Smooth muscle cell (in vitro differentiated cells): ENCODE measurements at regions not wholly inside any gene's neighbourhood (a gene's known extent, or its start where the extent isn't known, plus 50 kb on each side); places are given as distances from the start of the nearest gene placed in this dataset.

Experiments
- DNase-seq: peaks from one replicate; lab custom pipeline; 2025; ENCODE audit not compliant: unreplicated experiment; lab: John Stamatoyannopoulos, UW
- H2AFZ ChIP-seq: fragments of 200-600 bp; sonication (generic); 2 replicates; pipeline ENCODE4 v1.6.0; 2016; ENCODE audit warnings: antibody characterized with exemption, low read depth, mild to moderate bottlenecking
- H3F3A ChIP-seq: fragments of 200-600 bp; sonication (generic); 2 replicates; pipeline ENCODE4 v1.6.0; 2017; ENCODE audit warnings: antibody characterized with exemption, low read depth
- H3K27ac ChIP-seq: fragments of 200-600 bp; sonication (generic); 2 replicates; pipeline ENCODE4 v1.5.1; 2016; ENCODE audit warnings: low read depth, mild to moderate bottlenecking
- H3K27me3 ChIP-seq: fragments of 200-600 bp; sonication (generic); 2 replicates; pipeline ENCODE4 v1.6.1; 2016; ENCODE audit warnings: low read depth, mild to moderate bottlenecking
- H3K36me3 ChIP-seq: fragments of 200-600 bp; sonication (generic); 2 replicates; pipeline ENCODE4 v1.5.1; 2016; ENCODE audit warnings: low read depth
- H3K4me1 ChIP-seq: fragments of 200-600 bp; sonication (generic); 2 replicates; pipeline ENCODE4 v1.5.1; 2016; ENCODE audit warnings: low read depth
- H3K4me2 ChIP-seq: fragments of 200-600 bp; sonication (generic); 2 replicates; pipeline ENCODE4 v1.6.0; 2016; ENCODE audit warnings: mild to moderate bottlenecking
- H3K4me3 ChIP-seq: fragments of 200-600 bp; sonication (generic); 2 replicates; pipeline ENCODE4 v1.5.1; 2016; ENCODE audit warnings: mild to moderate bottlenecking
- H3K79me2 ChIP-seq: fragments of 200-600 bp; sonication (generic); 2 replicates; pipeline ENCODE4 v1.6.0; 2016; ENCODE audit warnings: low read depth, mild to moderate bottlenecking
- H3K9ac ChIP-seq: fragments of 200-600 bp; sonication (generic); 2 replicates; pipeline ENCODE4 v1.6.0; 2016; ENCODE audit warnings: low read depth
- H3K9me3 ChIP-seq: fragments of 200-600 bp; sonication (generic); replicated peaks from 2 replicates; pipeline ENCODE4 v1.5.1; 2016; ENCODE audit warnings: low read depth
- H4K20me1 ChIP-seq: fragments of 200-600 bp; sonication (generic); 2 replicates; pipeline ENCODE4 v1.6.0; 2016; ENCODE audit warnings: low read depth
- CTCF ChIP-seq: fragments of 200-600 bp; sonication (generic); IDR thresholded peaks from 2 replicates; pipeline ENCODE4 v1.5.1; 2017; ENCODE audit warnings: borderline replicate concordance, mild to moderate bottlenecking, antibody characterized with exemption; ENCODE audit not compliant: insufficient read depth, poor library complexity, severe bottlenecking
- WGBS: methylation state at CpG from one replicate; pipeline ENCODE4 v1.1.7; 2016; ENCODE audit warnings: low lambda C conversion rate; 5-methylcytosine and 5-hydroxymethylcytosine counted together

- Histone ChIP-seq H3F3A (no peaks in the 10 kb centered on the region), H3K27ac (no peak overlapping the region), H4K20me1 (no peaks in the 10 kb centered on the region), H3K9me3 (no peaks in the 10 kb centered on the region), H3K27me3 (no peaks in the 10 kb centered on the region), H3K4me1 (no peaks in the 10 kb centered on the region), H3K36me3 (no peaks in the 10 kb centered on the region), H3K4me3 (no peak overlapping the region), H2AFZ (no peak overlapping the region), H3K79me2 (no peaks in the 10 kb centered on the region), H3K4me2 (no peak overlapping the region), H3K9ac (no peak overlapping the region)
- peak; percentile 34 for TF ChIP-seq CTCF
- 57% methylated on average over 1 of the region's 1 CpG for WGBS
- DNase-seq = no peak
Observed at GRCh38 chr2:35415282-35415681, 940.3 kb upstream of the CRIM1 start.

GRCh38 chr2:35410431-35411061 is 945.0 kb upstream of the CRIM1 start:
- H2AFZ ChIP-seq = no peak overlapping the region
- no peak overlapping the region for H3K4me3 ChIP-seq
- H3K4me2 ChIP-seq = no peak overlapping the region
- no peaks in the 10 kb centered on the region for H3K36me3 ChIP-seq
- no peak overlapping the region for H3K9ac ChIP-seq
- peak; percentile 98 for TF ChIP-seq CTCF
- DNase-seq = peak; percentile 3
- H3K9me3 ChIP-seq = no peaks in the 10 kb centered on the region
- H3K27me3 ChIP-seq = no peaks in the 10 kb centered on the region
- no peak overlapping the region for H3K27ac ChIP-seq
- WGBS = 31% methylated on average over 5 of the region's 5 CpGs
- no peaks in the 10 kb centered on the region for H4K20me1 ChIP-seq
- no peaks in the 10 kb centered on the region for H3K79me2 ChIP-seq
- no peaks in the 10 kb centered on the region for H3K4me1 ChIP-seq
- H3F3A ChIP-seq = no peaks in the 10 kb centered on the region

GRCh38 chr2:35409762-35410161 is 945.8 kb upstream of the CRIM1 start:
- H3K79me2 ChIP-seq = no peaks in the 10 kb centered on the region
- TF ChIP-seq CTCF = no peak
- H4K20me1 ChIP-seq = no peaks in the 10 kb centered on the region
- no peak overlapping the region for H3K4me2 ChIP-seq
- H3K36me3 ChIP-seq = no peaks in the 10 kb centered on the region
- no peak for DNase-seq
- no peaks in the 10 kb centered on the region for H3K27me3 ChIP-seq
- H3K4me1 ChIP-seq = no peaks in the 10 kb centered on the region
- no peaks in the 10 kb centered on the region for H3K9me3 ChIP-seq
- 79% methylated on average over 2 of the region's 2 CpGs for WGBS
- no peak overlapping the region for H2AFZ ChIP-seq
- H3K4me3 ChIP-seq = no peak overlapping the region
- H3F3A ChIP-seq = no peaks in the 10 kb centered on the region
- H3K9ac ChIP-seq = no peak overlapping the region
- H3K27ac ChIP-seq = no peak overlapping the region

- Histone ChIP-seq H3K9me3 (no peaks in the 10 kb centered on the region), H3K79me2 (no peaks in the 10 kb centered on the region), H3K9ac (no peak overlapping the region), H2AFZ (no peak overlapping the region), H3K4me1 (no peaks in the 10 kb centered on the region), H3K4me3 (no peak overlapping the region), H3K4me2 (no peak overlapping the region), H3F3A (no peaks in the 10 kb centered on the region), H4K20me1 (no peaks in the 10 kb centered on the region), H3K36me3 (no peaks in the 10 kb centered on the region), H3K27ac (no peak overlapping the region), H3K27me3 (no peaks in the 10 kb centered on the region)
- DNase-seq = no peak
- no peak for TF ChIP-seq CTCF
Observed at GRCh38 chr2:35408320-35408719, 947.3 kb upstream of the CRIM1 start.
